HL-60 (cell line): ENCODE measurements at regions not wholly inside any gene's neighbourhood (a gene's known extent, or its start where the extent isn't known, plus 50 kb on each side); places are given as distances from the start of the nearest gene placed in this dataset.

Experiments used
- GABPA ChIP-seq: IDR thresholded peaks from 2 replicates; pipeline ENCODE4 v1.6.1; 2012; ENCODE audit warnings: low read depth
- TF ChIP-seq, protein P1 (sequence below): IDR thresholded peaks from one replicate; pipeline ENCODE4 v1.5.1; 2011; ENCODE audit warnings: low read length, control low read depth, inconsistent platforms; ENCODE audit not compliant: insufficient read depth

DNA sequence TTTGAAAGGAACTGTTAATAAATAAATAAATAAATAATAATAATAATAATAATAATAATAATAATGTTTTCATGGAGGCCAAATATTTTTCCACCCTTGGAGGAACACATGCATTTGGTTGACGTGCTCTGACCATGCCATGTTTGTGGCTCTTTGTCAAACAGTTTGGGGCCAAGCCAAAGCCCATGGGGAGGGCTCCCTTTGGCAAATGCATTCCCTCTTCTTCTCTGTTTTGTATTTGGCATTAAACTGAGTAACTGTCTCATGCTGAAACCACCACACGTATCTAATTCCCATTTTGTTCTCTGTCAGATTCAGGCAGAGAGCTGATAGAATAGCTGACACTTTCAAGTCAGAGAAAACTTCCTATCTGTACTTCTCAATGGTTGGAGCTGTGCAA lies 68.6 kb upstream of the PAX6 start:
- TF ChIP-seq, protein P1, sequence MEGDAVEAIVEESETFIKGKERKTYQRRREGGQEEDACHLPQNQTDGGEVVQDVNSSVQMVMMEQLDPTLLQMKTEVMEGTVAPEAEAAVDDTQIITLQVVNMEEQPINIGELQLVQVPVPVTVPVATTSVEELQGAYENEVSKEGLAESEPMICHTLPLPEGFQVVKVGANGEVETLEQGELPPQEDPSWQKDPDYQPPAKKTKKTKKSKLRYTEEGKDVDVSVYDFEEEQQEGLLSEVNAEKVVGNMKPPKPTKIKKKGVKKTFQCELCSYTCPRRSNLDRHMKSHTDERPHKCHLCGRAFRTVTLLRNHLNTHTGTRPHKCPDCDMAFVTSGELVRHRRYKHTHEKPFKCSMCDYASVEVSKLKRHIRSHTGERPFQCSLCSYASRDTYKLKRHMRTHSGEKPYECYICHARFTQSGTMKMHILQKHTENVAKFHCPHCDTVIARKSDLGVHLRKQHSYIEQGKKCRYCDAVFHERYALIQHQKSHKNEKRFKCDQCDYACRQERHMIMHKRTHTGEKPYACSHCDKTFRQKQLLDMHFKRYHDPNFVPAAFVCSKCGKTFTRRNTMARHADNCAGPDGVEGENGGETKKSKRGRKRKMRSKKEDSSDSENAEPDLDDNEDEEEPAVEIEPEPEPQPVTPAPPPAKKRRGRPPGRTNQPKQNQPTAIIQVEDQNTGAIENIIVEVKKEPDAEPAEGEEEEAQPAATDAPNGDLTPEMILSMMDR, result no peak
- TF ChIP-seq GABPA, result no peak
